ENCODE measurements at regions not wholly inside any gene's neighbourhood (a gene's known extent, or its start where the extent isn't known, plus 50 kb on each side); places are given as distances from the start of the nearest gene placed in this dataset.

DNA sequence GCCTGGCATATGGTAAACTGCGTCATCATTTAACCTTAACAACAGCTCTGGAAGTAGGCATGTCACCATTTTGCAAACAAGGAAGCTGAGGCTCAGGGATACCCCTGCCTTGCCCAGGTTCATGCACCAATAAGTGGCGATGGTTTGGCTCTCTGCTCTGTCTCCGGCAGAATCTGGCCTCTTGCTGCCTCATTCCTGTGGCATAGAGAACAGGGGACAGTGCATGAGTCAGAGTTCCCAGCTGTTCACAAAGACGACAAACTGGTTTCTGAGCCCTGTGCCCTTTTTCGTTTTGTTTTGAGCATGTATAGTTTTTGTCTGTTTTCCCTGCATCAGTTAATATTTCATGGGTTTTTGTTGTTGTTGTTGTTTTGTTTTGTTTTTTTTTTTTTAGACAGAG, 236.8 kb downstream of the OPA1 start:
- peak; percentile 92 for DNase-seq

DNA sequence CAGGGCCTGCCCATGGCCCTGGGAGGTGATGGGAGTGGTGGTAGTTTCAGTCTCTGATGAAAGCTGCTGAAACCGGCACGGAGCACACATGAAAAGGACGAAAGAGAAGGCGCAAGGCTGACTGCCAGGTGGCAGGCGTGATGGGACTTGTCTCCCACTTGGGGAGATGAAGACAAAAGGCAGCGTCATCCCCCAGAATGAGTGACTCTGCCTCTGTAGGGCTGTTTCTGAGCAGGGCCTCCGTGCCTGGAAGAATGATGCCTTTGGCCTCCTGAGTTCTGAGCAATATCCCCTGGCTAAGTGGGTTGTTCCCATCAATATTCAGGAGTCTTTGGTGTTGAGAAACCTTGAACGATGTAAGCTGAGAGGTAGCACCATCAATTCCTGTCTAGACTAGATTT, 237.8 kb downstream of the OPA1 start:
- DNase-seq: no peak

- peak; percentile 19 for DNase-seq
Observed at GRCh38 chr3:193831495-193832455, 238.8 kb downstream of the OPA1 start.

DNA sequence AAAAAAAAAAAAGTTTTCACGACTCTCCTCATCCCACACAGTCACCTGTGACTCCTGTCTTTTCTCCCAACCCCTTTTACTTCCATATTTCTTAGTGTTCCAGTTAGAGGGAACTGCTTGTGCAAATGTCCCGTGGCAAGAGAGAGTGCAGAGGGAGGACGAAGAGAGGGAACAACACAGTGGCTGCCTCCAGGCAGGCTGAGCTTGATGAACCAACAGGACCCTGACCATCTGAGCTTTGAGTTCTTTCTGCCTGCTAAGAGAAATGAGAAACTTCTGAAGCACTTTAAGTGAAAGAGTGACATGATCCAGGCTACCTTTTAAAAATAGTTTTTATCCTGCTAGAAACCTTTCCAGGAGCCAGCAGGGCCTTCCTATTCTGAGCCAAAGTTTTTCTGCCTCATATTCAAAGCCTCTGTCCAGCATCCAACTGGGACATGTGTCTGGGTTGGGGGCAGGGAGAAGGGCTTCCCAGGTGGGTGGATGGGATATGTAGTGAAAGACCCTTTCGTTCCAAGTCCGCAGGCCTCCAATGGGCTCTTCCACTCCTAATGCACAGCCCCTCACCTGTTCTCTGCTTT, 239.9 kb downstream of the OPA1 start:
- DNase-seq: no peak

DNA sequence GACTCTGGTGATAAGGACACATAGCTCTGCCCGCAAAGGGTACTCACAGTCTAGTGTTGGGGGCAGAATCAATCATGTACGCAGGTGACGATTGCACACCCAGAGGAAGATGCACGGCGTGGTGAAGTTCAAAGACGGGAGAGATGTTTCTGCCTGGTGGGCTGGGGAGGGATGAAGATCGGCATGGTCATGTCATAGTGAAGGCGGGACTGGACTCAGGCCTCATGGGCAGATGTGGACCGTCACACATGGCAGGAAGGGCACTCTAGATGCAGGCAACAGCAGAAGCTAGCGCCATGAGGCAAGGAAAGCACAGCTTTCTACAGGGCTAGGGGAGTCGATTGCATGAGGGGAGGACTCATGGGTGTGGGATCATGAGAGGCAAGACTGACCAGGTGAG, 240.6 kb downstream of the OPA1 start:
- DNase-seq: peak; percentile 33

DNA sequence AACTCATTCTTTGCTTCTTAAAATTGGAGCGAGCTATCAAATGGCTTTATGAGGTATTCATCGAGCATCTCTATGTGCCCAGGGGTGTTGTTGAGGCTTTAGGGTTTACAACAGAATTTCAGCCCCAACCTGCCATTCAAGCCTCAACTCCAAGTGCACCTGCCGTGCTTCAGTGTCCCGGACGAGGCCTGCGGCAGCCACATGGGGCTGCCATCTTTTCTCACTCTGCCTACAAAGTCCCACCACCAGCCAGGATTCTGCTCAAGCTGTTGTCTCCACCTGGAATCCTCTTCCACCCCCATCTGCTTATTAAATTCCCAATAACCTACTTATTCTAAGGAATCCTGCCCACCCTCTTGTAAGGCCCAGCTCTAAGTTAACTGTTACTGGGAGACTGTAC, 242.4 kb downstream of the OPA1 start:
- DNase-seq: no peak

- no peak for DNase-seq
Observed at GRCh38 chr3:193836511-193836910, 243.5 kb downstream of the OPA1 start.

GRCh38 chr3:193836918-193837317, 243.9 kb downstream of the OPA1 start:
- DNase-seq: no peak

DNA sequence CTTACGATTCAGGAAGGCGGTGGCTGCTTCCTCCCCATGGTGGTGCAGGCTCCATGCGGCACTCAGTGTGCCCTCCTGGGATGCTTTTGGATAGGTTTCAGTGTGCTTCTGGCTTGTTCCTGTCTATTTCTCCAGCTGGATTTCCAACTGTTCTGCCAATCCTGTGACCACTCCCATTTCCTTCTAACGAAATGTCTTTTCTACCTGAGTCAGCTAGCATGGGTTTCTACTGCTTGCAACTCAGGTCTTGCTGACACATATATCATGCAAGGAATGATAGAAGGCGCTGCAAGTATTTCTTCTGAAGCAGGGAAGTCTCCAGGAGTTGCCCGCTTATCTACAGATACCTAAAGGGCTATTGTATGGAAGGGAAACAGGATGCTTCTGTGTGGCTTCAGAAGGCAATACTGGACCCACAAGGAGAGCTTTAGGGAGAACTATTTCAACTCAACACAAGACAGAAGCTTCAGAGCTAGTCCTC, 244.4 kb downstream of the OPA1 start:
- no peak for DNase-seq

DNA sequence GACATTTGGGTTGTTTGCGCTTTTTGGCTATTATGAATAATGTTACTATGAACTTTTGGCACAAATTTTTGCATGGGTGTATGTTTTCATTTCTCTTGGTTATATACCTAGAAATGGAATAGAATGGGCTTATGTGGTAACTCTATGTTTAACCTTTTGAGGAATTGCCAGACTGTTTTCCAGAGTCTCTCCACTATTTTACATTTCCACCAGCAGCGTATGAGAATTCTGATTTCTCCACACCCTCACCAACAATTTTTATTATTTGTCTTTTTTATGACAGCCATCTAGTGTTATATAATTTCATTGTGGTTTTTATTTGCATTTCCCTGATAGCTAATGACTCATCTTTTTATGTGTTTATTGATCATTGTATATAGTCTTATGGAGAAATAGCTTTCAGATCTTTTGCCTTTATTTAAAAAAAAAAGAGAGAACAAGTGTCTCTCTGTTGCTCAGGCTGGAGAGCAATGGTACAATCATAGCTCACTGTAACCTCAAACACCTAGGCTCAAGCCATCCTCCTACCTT, 247.2 kb downstream of the OPA1 start:
- DNase-seq: no peak

DNA sequence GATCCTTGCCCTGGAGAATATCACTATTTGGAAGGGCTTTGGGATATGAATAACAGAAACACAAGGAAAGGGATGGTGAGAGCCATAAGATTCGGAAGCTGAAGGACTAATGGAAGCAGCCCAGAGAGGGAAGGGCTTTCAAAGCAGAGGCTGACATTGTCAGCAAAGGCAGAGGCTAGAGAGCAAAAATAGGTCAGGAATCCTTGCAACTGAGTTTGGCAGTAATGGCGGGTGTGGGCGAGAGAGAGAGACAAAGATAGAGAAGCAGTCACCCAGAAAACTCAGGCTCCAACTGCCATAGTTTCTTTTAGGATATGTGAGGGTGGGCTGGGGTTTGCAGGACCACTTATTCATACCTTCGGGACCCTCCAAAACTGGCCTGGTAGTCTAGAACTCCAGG, 248.6 kb downstream of the OPA1 start:
- DNase-seq: no peak

GRCh38 chr3:193842029-193842798, 249.2 kb downstream of the OPA1 start:
- DNase-seq: no peak

DNA sequence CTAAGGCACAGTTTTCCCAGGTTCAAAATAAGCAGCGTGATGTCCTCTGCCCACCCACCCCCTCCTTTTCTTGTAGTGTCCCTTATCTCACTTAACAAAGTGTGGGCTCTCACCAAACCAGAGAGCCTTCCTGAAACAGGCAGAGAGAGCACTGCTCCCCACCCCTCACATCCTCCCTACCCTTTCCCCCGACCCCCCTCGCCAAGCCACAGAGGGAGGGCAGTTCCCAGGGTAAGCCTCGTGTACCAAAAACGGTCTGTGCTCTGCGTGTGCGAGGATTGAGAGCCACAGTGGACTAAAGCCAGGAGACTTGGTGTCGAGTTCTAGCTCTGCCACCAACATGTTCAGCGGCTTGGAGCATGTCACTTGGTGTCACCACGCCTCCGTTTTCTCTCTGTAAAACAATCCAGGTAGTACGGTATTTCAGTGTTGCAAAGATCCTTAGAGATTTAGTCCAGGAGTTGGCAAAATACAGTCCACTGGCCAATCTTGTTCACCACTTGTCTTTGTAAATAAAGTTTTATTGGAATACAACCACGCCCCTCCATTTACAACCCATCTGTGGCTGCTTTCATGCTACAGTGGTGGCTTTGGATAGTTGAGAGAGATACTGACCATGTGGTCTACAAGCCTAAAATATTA, 249.9 kb downstream of the OPA1 start:
- no peak for DNase-seq

- DNase-seq: no peak
Observed at GRCh38 chr3:193843474-193844301, 250.7 kb downstream of the OPA1 start.

- DNase-seq: no peak
Observed at GRCh38 chr3:193844472-193844871, 251.5 kb downstream of the OPA1 start.

GRCh38 chr3:193845144-193845543, 252.1 kb downstream of the OPA1 start:
- no peak for DNase-seq

GRCh38 chr3:193846569-193846968, 253.6 kb downstream of the OPA1 start:
- no peak for DNase-seq

GRCh38 chr3:193847402-193847801, 254.4 kb downstream of the OPA1 start:
- no peak for DNase-seq

- no peak for DNase-seq
Observed at GRCh38 chr3:193848547-193848946, 255.5 kb downstream of the OPA1 start.

DNA sequence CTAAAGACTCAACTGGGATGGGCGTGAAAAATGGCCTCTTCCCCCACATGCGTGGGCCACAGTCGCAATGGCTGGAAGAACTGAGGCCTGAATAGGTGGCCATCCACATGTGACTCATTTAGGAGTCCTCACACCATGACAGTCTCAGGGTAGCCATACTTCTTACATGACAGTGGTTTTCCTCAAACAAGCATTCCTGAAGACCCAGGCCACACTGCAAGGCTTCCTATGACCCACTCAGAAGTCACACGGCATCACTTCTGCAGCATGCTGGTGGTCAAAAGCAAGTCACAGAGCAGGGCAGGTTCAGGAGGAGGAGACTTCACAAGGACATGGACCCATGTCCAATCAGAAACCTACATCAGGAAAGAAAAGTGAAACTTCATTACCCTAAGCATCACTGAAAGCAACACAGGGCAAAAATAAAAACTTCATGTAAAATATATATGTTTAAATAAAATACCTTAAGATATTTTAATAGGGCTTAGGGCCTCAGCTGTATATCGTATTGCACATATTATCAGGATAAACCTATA, 257.1 kb downstream of the OPA1 start:
- DNase-seq: no peak

DNA sequence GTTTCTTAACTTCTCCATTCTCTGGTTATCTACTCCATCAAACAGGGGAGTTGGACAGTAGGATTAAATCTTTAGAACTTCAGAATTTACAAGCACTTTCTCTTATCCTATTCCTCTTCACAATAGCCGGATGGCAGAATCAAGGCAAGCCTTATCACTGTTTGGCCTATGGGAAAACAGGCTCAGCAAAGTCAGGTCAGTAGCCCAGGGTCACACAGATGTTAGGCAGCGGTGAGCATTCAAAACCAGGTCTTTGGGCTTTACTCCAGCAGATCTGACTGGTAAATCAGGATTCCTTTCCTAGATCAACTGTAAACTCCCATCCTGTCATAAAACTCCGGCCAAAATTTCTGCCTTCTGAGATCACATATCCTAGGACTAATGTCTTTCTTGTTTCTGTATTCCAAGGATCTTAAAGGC, 258.4 kb downstream of the OPA1 start:
- peak; percentile 87 for DNase-seq
